Right atrium auricular region (tissue), 2 donors: ENCODE measurements at regions not wholly inside any gene's neighbourhood (a gene's known extent, or its start where the extent isn't known, plus 50 kb on each side); places are given as distances from the start of the nearest gene placed in this dataset.

ENCODE experiments used
- DNase-seq: peaks from one replicate; pipeline ENCODE4 v3.0.0-alpha.2; 2019; ENCODE audit warnings: low spot score
- H3K27ac ChIP-seq, 2 donors: fragments of 200-600 bp; sonication (generic); 1 replicate in 1 of 2; 2 replicates in 1 of 2; pipeline ENCODE4 v1.5.1; 2016 to 2019
- H3K27me3 ChIP-seq, 2 donors: fragments of 200-600 bp; sonication (generic); one replicate each; pipeline versions ENCODE4 v1.5.1 to v1.6.0; 2017 to 2019
- H3K36me3 ChIP-seq: fragments of 200-600 bp; sonication (generic); one replicate; pipeline ENCODE4 v1.5.1; 2016
- H3K4me1 ChIP-seq, 2 donors: fragments of 200-600 bp; sonication (generic); one replicate each; pipeline versions ENCODE4 v1.5.1 to v1.6.0; 2017 to 2019
- H3K4me3 ChIP-seq, 2 donors: fragments of 200-600 bp; sonication (generic); 1 replicate in 1 of 2; 2 replicates in 1 of 2; pipeline ENCODE4 v1.5.1; 2017 to 2019; ENCODE audit warnings: mild to moderate bottlenecking in 1 of 2, moderate library complexity in 1 of 2
- H3K9me3 ChIP-seq, 2 donors: fragments of 200-600 bp; sonication (generic); one replicate each; pipeline ENCODE4 v1.5.1; 2019
- TF ChIP-seq, protein P1 (sequence below), 2 donors: fragments of 200-600 bp; sonication (generic); IDR thresholded peaks; one replicate each; pipeline ENCODE4 v1.5.1; 2019; ENCODE audit warnings: antibody characterized with exemption in 2 of 2

GRCh38 chr2:147392180-147392579 is 452.6 kb upstream of the ACVR2A start:
- TF ChIP-seq, protein P1, sequence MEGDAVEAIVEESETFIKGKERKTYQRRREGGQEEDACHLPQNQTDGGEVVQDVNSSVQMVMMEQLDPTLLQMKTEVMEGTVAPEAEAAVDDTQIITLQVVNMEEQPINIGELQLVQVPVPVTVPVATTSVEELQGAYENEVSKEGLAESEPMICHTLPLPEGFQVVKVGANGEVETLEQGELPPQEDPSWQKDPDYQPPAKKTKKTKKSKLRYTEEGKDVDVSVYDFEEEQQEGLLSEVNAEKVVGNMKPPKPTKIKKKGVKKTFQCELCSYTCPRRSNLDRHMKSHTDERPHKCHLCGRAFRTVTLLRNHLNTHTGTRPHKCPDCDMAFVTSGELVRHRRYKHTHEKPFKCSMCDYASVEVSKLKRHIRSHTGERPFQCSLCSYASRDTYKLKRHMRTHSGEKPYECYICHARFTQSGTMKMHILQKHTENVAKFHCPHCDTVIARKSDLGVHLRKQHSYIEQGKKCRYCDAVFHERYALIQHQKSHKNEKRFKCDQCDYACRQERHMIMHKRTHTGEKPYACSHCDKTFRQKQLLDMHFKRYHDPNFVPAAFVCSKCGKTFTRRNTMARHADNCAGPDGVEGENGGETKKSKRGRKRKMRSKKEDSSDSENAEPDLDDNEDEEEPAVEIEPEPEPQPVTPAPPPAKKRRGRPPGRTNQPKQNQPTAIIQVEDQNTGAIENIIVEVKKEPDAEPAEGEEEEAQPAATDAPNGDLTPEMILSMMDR (IDR thresholded peaks at IDR 0.05): no peak
- no peak overlapping the region for H3K27ac ChIP-seq
- no peaks in the 10 kb centered on the region for H3K4me1 ChIP-seq
- no peaks in the 10 kb centered on the region for H3K27me3 ChIP-seq
- H3K4me3 ChIP-seq: no peak overlapping the region
- H3K36me3 ChIP-seq: no peaks in the 10 kb centered on the region
- DNase-seq: no peak
- H3K9me3 ChIP-seq: no peaks in the 10 kb centered on the region

DNA sequence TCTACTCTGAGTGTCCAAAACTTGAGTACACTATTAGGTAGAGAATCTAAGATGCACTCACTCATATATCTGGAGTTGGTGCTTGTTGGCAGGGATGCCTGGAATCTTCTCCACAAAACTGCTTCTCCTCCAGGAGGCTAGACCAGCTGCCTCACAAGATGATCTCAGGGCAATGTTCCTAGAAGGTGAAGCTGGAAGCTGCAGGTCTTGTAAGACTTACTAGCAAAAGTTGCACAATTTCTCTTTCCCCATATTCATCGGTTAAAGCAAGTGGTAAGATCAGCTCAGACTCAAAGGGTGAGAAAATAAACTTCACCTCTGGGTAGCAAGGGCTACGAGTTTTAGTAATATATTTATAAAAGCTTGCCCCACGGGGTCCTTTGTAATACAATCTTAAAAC is 454.4 kb upstream of the ACVR2A start:
- TF ChIP-seq, protein P1 (IDR thresholded peaks at IDR 0.05): no peak
- Histone ChIP-seq H3K9me3 (no peaks in the 10 kb centered on the region), H3K4me1 (no peaks in the 10 kb centered on the region), H3K36me3 (no peaks in the 10 kb centered on the region), H3K4me3 (no peak overlapping the region), H3K27ac (no peak overlapping the region), H3K27me3 (no peaks in the 10 kb centered on the region)
- no peak for DNase-seq

GRCh38 chr2:147389218-147389617 is 455.6 kb upstream of the ACVR2A start:
- no peak overlapping the region for H3K27ac ChIP-seq
- no peaks in the 10 kb centered on the region for H3K4me1 ChIP-seq
- DNase-seq: no peak
- H3K27me3 ChIP-seq: no peaks in the 10 kb centered on the region
- TF ChIP-seq, protein P1 (IDR thresholded peaks at IDR 0.05): no peak
- no peak overlapping the region for H3K4me3 ChIP-seq
- no peaks in the 10 kb centered on the region for H3K9me3 ChIP-seq
- no peaks in the 10 kb centered on the region for H3K36me3 ChIP-seq

GRCh38 chr2:147388217-147388616 is 456.6 kb upstream of the ACVR2A start:
- Histone ChIP-seq H3K27me3 (no peaks in the 10 kb centered on the region), H3K36me3 (no peaks in the 10 kb centered on the region), H3K4me3 (no peak overlapping the region), H3K4me1 (no peaks in the 10 kb centered on the region), H3K27ac (no peak overlapping the region), H3K9me3 (no peaks in the 10 kb centered on the region)
- TF ChIP-seq, protein P1 (IDR thresholded peaks at IDR 0.05): no peak
- DNase-seq: no peak

DNA sequence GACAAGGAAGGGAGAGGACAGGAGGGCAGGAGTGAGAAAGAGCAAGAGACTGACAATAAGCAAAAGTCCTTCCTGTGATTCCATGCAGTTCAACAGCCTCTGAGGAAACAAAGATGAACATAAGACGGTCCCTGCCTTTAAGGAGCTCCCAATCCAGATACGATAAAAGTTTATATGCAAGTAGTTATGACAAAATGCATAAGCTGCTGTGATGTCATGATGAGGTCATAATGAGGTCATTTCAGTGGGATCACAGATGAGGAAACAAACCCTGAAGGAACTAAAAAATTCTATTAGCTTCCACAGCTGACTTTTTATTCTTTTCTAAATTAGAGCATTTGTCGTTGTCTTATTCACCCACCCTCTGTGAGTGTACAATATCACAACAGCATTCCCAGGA is 458.5 kb upstream of the ACVR2A start:
- TF ChIP-seq, protein P1 (IDR thresholded peaks at IDR 0.05): no peak
- no peak for DNase-seq
- Histone ChIP-seq H3K4me1 (no peaks in the 10 kb centered on the region), H3K4me3 (no peak overlapping the region), H3K27me3 (no peaks in the 10 kb centered on the region), H3K9me3 (no peaks in the 10 kb centered on the region), H3K36me3 (no peaks in the 10 kb centered on the region), H3K27ac (no peak overlapping the region)

GRCh38 chr2:147385600-147385999 is 459.2 kb upstream of the ACVR2A start:
- no peaks in the 10 kb centered on the region for H3K36me3 ChIP-seq
- no peaks in the 10 kb centered on the region for H3K27me3 ChIP-seq
- H3K27ac ChIP-seq: no peak overlapping the region
- no peak for DNase-seq
- H3K4me3 ChIP-seq: no peak overlapping the region
- no peaks in the 10 kb centered on the region for H3K9me3 ChIP-seq
- TF ChIP-seq, protein P1 (IDR thresholded peaks at IDR 0.05): no peak
- H3K4me1 ChIP-seq: no peaks in the 10 kb centered on the region
